ENCODE measurements at regions not wholly inside any gene's neighbourhood (a gene's known extent, or its start where the extent isn't known, plus 50 kb on each side); places are given as distances from the start of the nearest gene placed in this dataset.

GRCh38 chr2:105626966-105627340 lies 117.8 kb upstream of the NCK2 start:
- no peaks in the 10 kb centered on the region for H3K4me1 ChIP-seq (ENCODE audit: control insufficient read depth in 1 of 2, low read depth in 2 of 2)
- ATAC-seq (ENCODE audit: insufficient number of reproducible peaks, low FRiP score, low read depth): no peak
- no peaks in the 10 kb centered on the region for H3K27me3 ChIP-seq (replicated peaks; ENCODE audit: insufficient read depth)
- no peak for DNase-seq (ENCODE audit: low spot score)
- H3K4me3 ChIP-seq: no peak overlapping the region
- H3K36me3 ChIP-seq: no peaks in the 10 kb centered on the region
- no peak for TF ChIP-seq CTCF (IDR thresholded peaks at IDR 0.05)
- H3K27ac ChIP-seq: no peak overlapping the region
- no peaks in the 10 kb centered on the region for H3K9me3 ChIP-seq

GRCh38 chr2:105626212-105626965 lies 118.3 kb upstream of the NCK2 start:
- no peak overlapping the region for H3K27ac ChIP-seq
- TF ChIP-seq CTCF (IDR thresholded peaks at IDR 0.05): no peak
- DNase-seq (ENCODE audit: low spot score) (no peak), ATAC-seq (ENCODE audit: insufficient number of reproducible peaks, low FRiP score, low read depth) (no peak)
- H3K27me3 ChIP-seq (replicated peaks; ENCODE audit: insufficient read depth): no peaks in the 10 kb centered on the region
- H3K4me3 ChIP-seq: no peak overlapping the region
- H3K4me1 ChIP-seq (ENCODE audit: control insufficient read depth in 1 of 2, low read depth in 2 of 2): no peaks in the 10 kb centered on the region
- no peaks in the 10 kb centered on the region for H3K36me3 ChIP-seq
- no peaks in the 10 kb centered on the region for H3K9me3 ChIP-seq

- H3K27ac ChIP-seq: no peak overlapping the region
- no peaks in the 10 kb centered on the region for H3K4me1 ChIP-seq (ENCODE audit: control insufficient read depth in 1 of 2, low read depth in 2 of 2)
- no peak for TF ChIP-seq CTCF (IDR thresholded peaks at IDR 0.05)
- H3K4me3 ChIP-seq: no peak overlapping the region
- ATAC-seq (ENCODE audit: insufficient number of reproducible peaks, low FRiP score, low read depth): no peak
- H3K36me3 ChIP-seq: no peaks in the 10 kb centered on the region
- no peaks in the 10 kb centered on the region for H3K27me3 ChIP-seq (replicated peaks; ENCODE audit: insufficient read depth)
- H3K9me3 ChIP-seq: no peaks in the 10 kb centered on the region
- DNase-seq (ENCODE audit: low spot score): no peak
Observed at GRCh38 chr2:105625632-105626031, 119.1 kb upstream of the NCK2 start.

- Histone ChIP-seq H3K4me3 (no peak overlapping the region), H3K36me3 (no peaks in the 10 kb centered on the region), H3K27ac (no peak overlapping the region), H3K27me3 (replicated peaks; ENCODE audit: insufficient read depth) (no peaks in the 10 kb centered on the region), H3K4me1 (ENCODE audit: control insufficient read depth in 1 of 2, low read depth in 2 of 2) (no peaks in the 10 kb centered on the region), H3K9me3 (no peaks in the 10 kb centered on the region)
- no peak for ATAC-seq (ENCODE audit: insufficient number of reproducible peaks, low FRiP score, low read depth)
- no peak for DNase-seq (ENCODE audit: low spot score)
- no peak for TF ChIP-seq CTCF (IDR thresholded peaks at IDR 0.05)
Observed at GRCh38 chr2:105621038-105621437, 123.7 kb upstream of the NCK2 start.

GRCh38 chr2:105618351-105618659 lies 126.4 kb upstream of the NCK2 start:
- no peak for TF ChIP-seq CTCF (IDR thresholded peaks at IDR 0.05)
- DNase-seq (ENCODE audit: low spot score) (no peak), ATAC-seq (ENCODE audit: insufficient number of reproducible peaks, low FRiP score, low read depth) (no peak)
- no peak overlapping the region for H3K4me3 ChIP-seq
- no peaks in the 10 kb centered on the region for H3K27me3 ChIP-seq (replicated peaks; ENCODE audit: insufficient read depth)
- no peaks in the 10 kb centered on the region for H3K4me1 ChIP-seq (ENCODE audit: control insufficient read depth in 1 of 2, low read depth in 2 of 2)
- no peaks in the 10 kb centered on the region for H3K36me3 ChIP-seq
- no peak overlapping the region for H3K27ac ChIP-seq
- no peaks in the 10 kb centered on the region for H3K9me3 ChIP-seq
